Hepatic stellate cell (primary cell): ENCODE measurements at regions not wholly inside any gene's neighbourhood (a gene's known extent, or its start where the extent isn't known, plus 50 kb on each side); places are given as distances from the start of the nearest gene placed in this dataset.
"Not testable (repeated sequence)": the region's sequence is repeated elsewhere in the genome, so short reads cannot be mapped to it uniquely, and the experiment has no call there.

ENCODE experiments used
- DNase-seq: peaks from one replicate; pipeline ENCODE4 v3.0.0; 2011; ENCODE audit warnings: low spot score

GRCh38 chr3:191963182-191963581 lies 502.2 kb downstream of the PYDC2 start:
- DNase-seq: no peak

GRCh38 chr3:191966556-191966955 lies 505.6 kb downstream of the PYDC2 start:
- DNase-seq: no peak

- no peak for DNase-seq
These were observed 507.3 kb downstream of the PYDC2 start for GRCh38 chr3:191968299-191968698.

- DNase-seq: no peak
These were observed 511.9 kb downstream of the PYDC2 start for GRCh38 chr3:191972714-191973398.

- no peak for DNase-seq
These were observed 512.9 kb downstream of the PYDC2 start for GRCh38 chr3:191973820-191974219.

GRCh38 chr3:191975936-191976335 lies 515.0 kb downstream of the PYDC2 start:
- DNase-seq: no peak

GRCh38 chr3:191980443-191980842 lies 519.5 kb downstream of the PYDC2 start:
- no peak for DNase-seq

- DNase-seq: no peak
These were observed 521.5 kb downstream of the PYDC2 start for GRCh38 chr3:191982481-191982880.

GRCh38 chr3:191985691-191986090 lies 524.7 kb downstream of the PYDC2 start:
- no peak for DNase-seq

- DNase-seq: no peak
These were observed 526.9 kb downstream of the PYDC2 start for GRCh38 chr3:191987831-191988350.

- not testable (repeated sequence) for DNase-seq
These were observed 533.0 kb downstream of the PYDC2 start for GRCh38 chr3:191993952-191994351.

- DNase-seq: no peak
These were observed 536.1 kb downstream of the PYDC2 start for GRCh38 chr3:191997093-191997492.

- DNase-seq: no peak
These were observed 536.8 kb downstream of the PYDC2 start for GRCh38 chr3:191997579-191998268.

GRCh38 chr3:192001218-192001617 lies 540.3 kb downstream of the PYDC2 start:
- no peak for DNase-seq

GRCh38 chr3:192005989-192006388 lies 545.0 kb downstream of the PYDC2 start:
- no peak for DNase-seq

GRCh38 chr3:192009903-192010302 lies 548.9 kb downstream of the PYDC2 start:
- no peak for DNase-seq

- no peak for DNase-seq
These were observed 549.5 kb downstream of the PYDC2 start for GRCh38 chr3:192010490-192010889.

GRCh38 chr3:192011137-192011536 lies 550.2 kb downstream of the PYDC2 start:
- no peak for DNase-seq

- DNase-seq: no peak
These were observed 552.1 kb downstream of the PYDC2 start for GRCh38 chr3:192013110-192013509.

- DNase-seq: no peak
These were observed 561.4 kb downstream of the PYDC2 start for GRCh38 chr3:192022412-192022811.

GRCh38 chr3:192024751-192025150 lies 563.8 kb downstream of the PYDC2 start:
- DNase-seq: no peak

GRCh38 chr3:192026661-192027060 lies 565.7 kb downstream of the PYDC2 start:
- DNase-seq: no peak

GRCh38 chr3:192031941-192032340 lies 571.0 kb downstream of the PYDC2 start:
- no peak for DNase-seq

- no peak for DNase-seq
These were observed 572.3 kb downstream of the PYDC2 start for GRCh38 chr3:192033246-192033645.
